HG03196 (cell line): ENCODE measurements at regions not wholly inside any gene's neighbourhood (a gene's known extent, or its start where the extent isn't known, plus 50 kb on each side); places are given as distances from the start of the nearest gene placed in this dataset.

Source experiments
- ATAC-seq: cut with Tn5 transposase; IDR thresholded peaks from one replicate; pipeline ENCODE4 v1.9.1; 2021; ENCODE audit not compliant: unreplicated experiment

DNA sequence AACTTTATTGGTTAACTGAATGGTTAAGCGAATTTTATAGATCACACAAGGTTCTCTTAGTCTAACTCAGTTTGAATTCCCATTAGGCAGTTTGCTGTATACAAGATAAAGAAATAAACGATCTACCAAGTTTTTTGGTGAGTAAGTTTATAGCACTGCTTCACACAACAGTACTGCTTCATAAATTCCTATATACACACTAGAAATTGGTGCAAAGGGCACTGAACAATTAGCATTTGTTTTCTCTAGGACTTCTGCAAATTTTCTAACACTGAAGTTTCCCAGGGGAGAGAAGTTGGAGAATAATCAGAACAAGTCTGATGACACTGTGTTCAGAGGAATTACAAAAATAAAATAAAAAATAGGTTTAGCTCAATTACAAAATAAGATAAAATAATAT lies 1138.8 kb upstream of the PCDH9 start:
- no peak for ATAC-seq

DNA sequence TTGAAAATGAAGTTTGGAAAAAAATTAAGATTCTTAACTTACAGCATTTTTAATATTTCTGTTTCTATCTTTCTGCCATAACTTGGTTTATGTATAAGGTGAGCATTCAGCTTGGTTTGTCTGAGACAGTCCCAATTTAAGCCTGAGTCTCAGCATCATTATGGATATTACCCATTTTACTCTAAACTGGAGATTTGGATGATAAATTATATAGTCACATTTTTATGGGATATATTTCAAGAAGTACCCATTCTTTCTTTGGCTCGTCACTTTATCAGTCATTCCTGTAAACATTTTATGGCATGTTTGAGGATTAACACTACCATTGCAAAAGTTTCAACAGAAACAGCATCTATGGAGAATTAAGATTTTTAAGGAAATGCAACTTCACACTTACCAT lies 1129.0 kb upstream of the PCDH9 start:
- ATAC-seq, result no peak

DNA sequence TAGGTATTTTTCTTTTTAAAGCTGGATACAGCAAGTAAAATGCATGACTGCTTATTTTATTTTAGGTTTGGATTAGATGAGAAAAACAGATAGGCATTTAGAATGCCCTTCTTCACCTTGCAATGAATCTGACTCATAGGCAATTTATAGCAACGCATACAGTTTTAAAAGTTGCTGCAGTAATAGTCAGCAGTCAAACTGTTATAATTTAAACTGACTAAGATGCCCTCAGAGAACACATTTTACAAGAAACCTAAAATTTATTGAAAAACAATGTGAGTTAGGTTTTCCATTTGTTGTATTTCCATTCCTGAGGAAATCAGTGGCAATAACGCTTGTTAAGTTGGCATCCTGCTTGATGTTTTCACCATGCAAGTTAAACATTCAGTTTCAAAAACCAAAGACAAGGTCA lies 1128.2 kb upstream of the PCDH9 start:
- no peak for ATAC-seq

DNA sequence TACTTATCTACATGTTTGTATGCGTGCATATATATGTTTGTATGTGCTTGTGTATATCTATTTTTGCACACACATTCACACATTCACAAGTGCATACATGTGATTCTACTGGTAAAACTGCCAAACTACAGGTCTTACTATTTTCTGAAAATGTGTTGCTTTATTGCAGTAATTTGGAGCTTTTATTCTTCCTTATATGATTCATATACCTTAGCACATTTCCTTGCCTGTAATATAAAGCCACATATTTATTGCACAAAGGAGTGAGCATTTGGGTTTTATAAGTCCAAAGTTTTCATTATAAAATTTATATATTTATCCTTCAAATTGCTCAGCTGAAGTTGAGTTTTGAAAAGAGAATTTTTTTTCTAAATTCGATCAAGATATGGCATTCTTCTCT lies 1120.4 kb upstream of the PCDH9 start:
- ATAC-seq, result no peak

DNA sequence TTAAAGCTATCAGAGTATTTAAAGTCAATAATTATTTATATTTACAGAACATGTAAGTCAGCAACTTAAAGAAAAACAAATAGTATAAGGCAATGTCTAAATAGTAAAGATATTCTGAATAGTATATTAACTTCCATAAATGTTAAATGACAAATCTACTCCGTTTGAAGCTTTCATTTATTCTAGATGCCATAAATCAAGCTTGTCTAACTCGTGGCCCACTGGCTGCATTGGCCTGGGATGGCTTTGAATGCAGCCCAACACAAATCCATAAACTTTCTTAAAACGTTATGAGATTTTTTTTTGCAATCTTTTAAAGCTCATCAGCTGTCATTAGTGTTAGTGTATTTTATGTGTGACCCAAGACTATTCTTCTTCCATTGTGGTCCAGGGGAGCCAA lies 1117.1 kb upstream of the PCDH9 start:
- ATAC-seq, result no peak

DNA sequence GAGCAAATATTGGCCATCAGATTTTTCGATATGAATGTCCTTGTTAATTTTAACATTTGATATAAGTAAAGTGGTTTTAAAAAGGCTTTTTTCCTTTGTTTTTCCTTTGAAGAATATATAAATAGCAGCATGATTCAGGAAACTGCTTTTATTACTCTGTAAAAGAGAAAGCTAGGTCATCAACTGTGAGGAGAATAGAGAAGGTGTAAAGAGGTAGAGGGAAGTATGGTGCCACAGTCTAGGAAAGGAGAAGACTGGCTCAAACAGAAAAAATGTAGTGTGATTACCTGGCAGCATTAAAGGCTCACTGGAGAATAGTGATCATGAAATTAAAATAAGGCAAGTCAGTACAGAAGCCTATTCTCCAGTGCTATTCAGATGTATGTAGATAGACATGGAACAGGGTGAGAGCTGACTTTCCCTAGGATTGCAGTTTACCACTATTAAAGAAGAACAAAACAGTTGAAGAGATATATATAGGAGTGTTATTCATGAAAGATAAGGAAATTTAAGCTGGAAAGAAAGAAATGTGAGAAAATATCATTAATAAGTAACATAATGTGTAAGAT lies 1115.9 kb upstream of the PCDH9 start:
- no peak for ATAC-seq

DNA sequence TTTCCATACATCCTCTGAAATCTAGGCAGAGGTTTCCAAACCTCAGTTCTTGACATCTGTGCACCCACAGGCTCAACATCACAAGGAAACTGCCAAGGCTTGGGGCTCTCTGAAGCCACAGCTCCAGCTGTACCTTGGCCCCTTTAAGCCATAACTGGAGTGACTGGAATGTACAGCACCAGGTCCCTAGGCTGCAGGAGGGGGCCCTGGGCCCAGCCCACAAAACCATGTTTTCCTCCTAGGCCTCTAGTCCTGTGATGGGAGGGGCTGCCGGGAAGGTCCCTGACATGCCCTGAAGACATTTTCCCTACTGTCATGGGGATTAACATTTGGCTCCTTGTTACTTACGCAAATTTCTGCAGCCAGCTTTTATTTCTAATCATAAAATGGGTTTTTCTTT lies 1093.0 kb upstream of the PCDH9 start:
- ATAC-seq, result no peak

DNA sequence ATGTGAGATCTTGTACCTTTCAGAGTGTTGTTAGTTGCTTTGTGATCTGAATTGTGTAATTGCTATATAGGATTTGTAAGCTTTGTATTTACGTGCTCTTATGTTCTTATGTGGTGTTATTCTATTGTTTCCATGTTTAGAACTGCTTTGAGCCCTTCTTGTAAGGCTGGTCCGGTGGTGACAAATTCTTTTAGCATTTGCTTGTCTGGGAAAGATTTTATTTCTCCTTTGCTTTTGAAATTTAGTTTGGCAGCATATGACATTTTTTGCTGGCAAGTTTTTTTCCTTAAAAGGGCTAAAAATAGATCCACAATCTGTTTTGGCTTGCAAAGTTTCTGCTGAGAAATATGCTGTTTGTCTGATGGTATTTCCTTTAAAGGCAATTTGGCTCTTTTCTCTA lies 1089.2 kb upstream of the PCDH9 start:
- no peak for ATAC-seq

DNA sequence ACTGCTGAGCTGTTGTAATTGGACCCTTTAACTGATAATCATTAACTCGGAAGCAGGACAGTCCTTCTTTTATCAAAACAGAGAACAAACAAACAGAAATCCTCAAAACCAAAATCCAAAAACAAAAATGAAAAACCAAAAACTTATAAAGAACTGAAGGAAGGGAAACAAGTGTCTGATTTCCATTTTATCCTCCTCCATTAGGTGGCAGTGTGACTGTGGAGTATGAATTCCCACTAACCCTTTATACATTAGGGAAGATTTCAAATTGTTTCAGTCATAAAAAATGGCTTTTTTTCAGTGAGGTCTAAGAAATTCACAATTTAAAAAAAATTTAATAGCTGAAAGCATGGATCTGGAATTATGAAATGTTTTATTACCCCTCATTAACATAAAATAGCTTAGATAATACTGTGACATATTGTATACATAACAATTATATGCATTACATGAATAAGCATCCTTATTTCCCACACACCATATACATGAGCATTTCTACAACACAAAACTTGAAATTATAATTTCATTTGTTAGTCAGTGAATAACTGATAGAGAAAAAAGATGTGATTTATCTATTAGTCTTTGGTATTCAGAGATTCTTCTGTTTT lies 1074.3 kb upstream of the PCDH9 start:
- ATAC-seq, result no peak

DNA sequence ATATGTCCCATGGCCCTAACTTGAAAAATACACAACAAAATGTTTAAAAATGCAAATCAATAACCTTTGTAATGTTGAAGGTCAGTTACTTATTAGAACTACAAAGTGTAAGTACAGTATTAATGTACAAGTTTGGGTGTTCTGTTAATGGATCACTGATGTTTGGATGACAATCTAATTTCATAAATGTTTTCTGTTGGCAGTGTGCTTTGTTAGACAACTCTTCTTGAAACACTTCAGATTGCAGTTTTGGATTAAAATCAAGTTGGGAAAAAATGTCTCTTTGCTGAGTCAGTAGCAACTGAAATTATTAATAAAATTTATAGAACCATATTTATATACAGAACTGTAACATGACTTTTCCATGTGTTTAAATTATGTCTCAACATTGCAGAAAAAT lies 1063.5 kb upstream of the PCDH9 start:
- no peak for ATAC-seq

DNA sequence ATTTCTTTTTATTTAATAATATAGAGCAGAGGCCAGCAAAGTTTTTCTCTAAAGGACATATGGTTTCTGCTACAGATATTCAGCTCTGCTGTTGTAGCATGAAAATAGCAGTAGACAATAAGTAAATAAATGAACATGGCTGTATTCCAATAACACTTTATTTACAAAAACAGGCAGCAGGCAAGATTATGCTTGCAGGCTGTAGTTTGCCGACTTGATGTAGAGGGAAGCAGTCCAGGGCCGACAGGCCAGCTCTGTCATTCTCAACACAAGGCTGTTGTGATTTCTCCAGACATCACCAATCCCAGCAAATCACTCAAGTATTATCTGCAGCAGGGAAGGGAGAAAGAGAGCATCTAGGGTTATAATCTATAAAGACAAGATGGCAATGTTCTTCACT lies 1062.5 kb upstream of the PCDH9 start:
- ATAC-seq, result no peak

DNA sequence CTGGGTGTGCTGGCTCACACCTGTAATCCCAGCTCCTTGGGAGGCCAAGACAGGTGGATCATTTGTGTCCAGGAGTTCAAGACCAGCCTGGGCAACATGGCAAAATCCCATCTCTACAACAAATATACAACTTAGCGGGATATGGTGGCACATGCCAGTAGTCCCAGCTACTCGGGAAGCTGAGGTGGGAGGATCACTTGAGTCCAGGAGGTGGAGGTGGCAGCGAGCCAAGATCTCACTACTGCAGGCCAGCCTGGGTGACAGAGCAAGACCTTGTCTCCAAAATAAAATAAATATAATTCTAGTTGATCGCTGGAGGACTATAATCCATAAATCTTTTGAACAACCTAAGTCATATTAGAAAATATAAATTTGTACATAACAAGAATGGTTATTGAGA lies 1061.5 kb upstream of the PCDH9 start:
- no peak for ATAC-seq

DNA sequence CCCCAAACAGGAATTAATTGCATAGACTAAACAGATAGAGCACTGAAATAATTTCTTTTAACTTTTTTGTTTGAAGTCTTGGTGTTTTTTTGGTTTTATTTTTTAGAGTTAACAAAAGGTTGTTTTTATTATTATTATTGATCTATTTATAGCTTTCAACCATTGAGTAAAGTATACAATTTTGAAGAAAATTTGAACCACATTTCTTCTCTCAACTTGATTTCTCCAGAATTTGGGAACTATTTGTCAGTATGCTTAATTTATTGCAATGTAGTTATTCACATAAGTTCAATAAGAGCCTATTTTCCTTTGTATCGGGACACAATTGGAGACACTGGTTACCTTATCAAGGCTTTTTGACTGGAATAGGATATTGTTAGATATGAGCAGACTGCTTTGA lies 1045.6 kb upstream of the PCDH9 start:
- no peak for ATAC-seq

DNA sequence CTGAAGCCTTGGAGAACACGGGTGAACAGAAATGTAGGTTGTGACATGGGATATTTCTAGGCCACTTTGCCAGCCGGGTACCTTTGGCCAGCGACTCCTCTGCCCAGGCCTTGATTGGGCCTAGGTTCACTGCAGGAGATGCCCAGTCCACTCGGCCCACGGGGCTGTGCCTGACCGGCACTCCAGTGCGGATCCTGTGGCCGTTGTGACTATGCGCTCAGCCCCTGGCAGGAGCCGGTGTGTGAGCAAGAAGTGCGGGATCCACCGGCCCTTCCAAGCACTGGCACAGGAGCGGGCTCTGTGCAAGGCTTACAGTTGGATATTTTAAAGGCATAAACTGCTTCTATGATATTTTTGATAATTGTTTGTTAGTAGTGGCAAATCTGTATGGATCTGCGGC lies 1042.5 kb upstream of the PCDH9 start:
- ATAC-seq, result no peak

DNA sequence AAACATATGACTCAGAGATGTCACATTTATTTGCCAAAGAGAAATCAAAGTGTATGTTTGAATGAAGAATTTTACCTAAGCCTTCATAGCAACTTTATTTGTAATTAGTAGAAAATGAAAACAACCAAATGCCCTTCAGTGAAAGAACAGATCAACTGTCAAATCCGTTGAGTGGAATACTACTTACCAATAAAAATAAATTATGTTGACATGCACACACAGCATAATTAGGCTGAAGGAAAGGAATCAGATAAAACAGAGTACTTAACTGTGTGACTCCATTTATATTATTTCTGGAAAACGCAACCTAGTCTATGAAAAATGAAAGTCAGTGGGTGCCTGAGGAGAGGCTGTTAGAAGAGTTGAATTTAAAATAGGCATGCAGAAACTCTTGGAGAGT lies 1034.6 kb upstream of the PCDH9 start:
- ATAC-seq, result no peak

DNA sequence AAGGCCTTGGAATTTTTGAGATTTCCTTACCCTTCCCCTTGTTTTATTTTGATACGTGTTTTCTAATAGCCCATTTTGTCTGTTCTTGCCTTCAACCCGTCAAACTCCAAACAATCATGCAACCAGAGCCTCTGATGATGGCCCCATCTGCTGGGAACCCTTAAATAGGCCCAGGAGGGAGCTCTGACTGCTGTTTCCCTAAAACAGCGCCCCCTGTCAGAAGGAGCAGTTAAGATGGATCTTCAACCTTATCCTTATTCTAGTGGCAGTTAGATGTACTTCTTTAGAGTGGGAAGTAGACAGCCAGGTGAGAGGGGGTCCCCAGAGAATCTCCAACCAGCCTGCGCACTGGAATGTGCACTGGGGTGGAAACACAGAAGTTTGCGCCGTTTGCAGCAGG lies 1031.0 kb upstream of the PCDH9 start:
- ATAC-seq, result no peak

DNA sequence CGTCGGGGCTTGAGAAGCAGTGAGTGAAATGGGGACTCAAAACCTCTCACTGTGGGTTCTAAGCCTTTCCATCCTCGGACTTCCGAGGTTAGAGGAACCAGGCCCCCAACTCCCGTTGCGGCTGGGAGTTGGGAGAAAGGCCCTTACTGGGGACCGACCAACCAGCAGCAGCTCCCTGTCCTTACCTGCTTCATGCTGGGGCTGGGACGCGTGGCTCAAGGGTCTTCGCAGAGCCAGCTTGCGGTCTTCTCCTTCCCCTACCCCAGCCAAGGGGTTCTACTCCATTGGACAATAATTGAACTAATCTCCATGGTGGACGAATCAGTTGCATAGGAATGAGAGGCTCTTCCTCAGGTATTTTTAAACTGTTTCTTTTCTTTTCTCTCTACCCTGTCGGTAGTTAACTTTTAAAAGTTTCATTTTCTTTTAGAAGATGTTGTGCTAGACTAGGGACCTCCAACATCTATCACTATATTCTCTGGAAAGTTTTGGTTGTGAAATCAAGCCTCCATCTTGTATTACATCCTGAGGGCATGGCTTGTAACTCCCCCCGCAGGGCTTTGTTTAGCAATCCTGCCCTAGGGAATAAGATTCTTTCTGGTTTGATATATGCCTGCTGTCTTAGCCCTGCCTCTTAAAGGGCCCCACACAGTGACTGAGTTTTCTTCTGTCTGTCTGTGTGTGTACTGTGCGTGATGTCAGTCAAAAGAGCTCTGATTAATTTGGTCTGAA lies 1027.1 kb upstream of the PCDH9 start:
- ATAC-seq, result no peak

DNA sequence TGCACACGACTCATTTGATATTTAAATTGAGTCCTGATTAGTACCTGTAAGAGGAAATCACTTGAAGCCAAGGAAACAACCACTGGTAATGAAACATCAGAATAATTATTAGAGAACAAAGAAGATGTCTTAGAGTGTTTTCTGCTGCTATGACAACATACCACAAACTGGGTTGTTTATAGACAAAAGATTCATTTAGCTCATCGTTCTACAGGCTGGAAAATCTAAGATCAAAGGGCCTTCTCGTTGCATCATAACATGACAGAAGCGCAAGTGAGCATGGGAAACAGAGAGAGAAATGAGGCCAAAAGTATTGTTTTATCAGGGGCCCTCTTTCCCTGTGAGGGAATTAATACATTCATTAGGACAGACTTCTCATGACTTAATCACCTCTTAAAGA lies 1024.0 kb upstream of the PCDH9 start:
- no peak for ATAC-seq

DNA sequence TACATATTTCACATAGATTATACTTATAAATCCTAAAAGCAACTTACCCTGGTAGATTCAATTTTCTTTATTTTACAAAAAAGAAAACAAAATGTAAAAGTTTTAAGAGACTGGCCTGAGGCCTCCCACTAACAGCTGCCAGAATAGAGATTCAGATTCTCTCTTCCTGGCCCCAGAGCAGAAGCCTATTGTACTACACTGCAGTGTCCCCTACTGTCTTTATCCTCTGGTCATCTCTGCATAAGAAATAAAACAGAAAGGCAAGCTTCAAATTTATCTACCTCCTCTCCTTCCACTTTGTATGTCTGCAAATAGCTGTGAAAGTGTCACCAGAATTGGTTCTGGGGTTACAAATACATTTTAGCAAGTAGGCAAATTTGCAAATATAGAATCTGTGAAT lies 1004.1 kb upstream of the PCDH9 start:
- no peak for ATAC-seq

DNA sequence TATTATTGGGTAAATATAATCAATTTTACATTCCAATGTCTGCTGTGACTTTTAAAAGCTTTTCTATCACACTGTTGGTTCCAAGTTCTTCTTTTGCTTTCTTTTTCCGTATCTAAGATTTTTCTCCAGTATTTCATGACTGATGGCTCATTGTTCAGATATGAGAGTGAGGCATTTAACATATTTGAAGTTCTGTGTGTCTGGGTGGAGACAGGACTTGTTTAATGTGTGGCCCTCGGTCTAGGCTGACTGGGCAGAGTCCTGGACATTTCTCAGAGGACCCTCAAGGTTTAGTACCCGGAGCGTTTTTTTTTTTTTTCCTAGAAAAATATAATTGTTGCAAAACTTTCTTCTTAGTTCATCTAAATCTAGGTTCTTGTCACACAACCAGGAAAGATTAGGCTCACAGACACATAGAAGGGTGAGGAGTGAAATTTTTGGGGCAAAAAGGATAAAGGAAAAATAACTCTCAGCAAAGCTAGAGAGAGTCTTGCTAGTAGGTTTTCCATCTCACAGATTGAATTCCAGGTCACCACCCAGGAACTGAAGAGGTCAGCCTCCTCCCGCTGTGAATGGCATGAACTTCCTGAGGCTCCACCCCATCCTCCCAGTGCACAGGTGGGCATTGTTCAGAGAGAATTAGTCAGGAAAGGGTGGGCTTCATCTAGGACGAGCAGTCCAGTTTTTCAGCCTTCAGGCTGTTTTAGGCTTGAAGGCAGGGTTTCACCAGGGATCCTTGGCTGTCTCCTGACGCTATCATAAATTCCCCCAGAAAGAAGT lies 1002.4 kb upstream of the PCDH9 start:
- ATAC-seq, result no peak

DNA sequence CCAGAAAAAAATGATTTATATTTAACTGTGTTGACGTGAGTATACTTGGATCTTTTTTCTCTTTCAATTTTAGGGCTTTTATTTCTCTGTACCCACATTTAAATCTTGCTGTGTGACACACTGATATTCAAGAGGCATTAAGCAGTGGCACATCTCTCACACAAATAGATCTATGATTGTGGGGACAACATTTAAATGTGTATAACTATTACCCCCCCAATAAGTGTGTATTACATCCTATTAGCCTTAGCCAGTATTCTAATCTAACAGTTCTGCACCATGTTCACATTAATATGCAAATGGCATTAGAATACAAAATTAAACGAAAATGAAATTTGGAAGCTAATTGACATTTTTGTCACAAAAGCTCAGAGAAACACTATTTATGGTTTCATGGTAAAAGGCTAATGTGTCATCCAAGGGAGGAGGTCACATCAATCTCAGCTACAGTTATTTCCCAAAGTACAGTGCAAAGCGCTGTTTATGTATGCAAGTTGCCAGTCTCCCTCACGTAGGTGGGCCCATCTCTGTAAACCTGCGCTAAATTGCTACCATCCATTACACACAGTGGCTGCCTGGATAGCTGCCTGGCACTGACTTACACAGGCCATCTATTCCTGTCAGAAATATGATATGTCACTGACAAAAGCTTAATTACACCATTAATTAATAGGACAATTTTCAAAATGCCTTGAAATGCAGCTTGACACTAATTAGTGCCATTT lies 984.7 kb upstream of the PCDH9 start:
- ATAC-seq, result no peak
